ENCODE measurements at regions not wholly inside any gene's neighbourhood (a gene's known extent, or its start where the extent isn't known, plus 50 kb on each side); places are given as distances from the start of the nearest gene placed in this dataset.

DNA sequence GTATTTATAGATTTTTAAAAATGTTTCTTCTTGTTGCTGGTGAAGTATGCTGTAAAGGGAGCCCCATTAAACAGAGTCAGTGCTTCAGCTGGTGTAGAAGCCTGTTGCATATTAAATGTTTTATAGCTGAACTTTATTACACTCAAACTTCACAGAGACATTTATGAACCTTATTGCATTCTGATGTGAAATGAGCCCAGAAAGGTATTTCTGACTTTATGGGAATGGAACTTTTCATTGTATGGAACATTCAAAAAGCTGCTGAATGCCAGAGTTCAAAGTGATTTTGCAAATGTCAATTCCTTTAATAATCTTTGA is 329.3 kb upstream of the RASGRP1 start:
- intact Hi-C loops (cut with DNase I): no loop called here
- no peaks in the 10 kb centered on the region for H3K36me3 ChIP-seq
- H3K9me3 ChIP-seq: peaks cover 0 to 14% (median 0%) of the 10 kb centered on the region in 11 donors
- DNase-seq (no peak), ATAC-seq (no peak)
- H3K4me1 ChIP-seq: peaks cover 0 to 32% (median 12%) of the 10 kb centered on the region in 9 donors
- TF ChIP-seq, protein P1, sequence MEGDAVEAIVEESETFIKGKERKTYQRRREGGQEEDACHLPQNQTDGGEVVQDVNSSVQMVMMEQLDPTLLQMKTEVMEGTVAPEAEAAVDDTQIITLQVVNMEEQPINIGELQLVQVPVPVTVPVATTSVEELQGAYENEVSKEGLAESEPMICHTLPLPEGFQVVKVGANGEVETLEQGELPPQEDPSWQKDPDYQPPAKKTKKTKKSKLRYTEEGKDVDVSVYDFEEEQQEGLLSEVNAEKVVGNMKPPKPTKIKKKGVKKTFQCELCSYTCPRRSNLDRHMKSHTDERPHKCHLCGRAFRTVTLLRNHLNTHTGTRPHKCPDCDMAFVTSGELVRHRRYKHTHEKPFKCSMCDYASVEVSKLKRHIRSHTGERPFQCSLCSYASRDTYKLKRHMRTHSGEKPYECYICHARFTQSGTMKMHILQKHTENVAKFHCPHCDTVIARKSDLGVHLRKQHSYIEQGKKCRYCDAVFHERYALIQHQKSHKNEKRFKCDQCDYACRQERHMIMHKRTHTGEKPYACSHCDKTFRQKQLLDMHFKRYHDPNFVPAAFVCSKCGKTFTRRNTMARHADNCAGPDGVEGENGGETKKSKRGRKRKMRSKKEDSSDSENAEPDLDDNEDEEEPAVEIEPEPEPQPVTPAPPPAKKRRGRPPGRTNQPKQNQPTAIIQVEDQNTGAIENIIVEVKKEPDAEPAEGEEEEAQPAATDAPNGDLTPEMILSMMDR (IDR thresholded peaks at IDR 0.05): no peak
- peak overlapping the region in 1 of 10 donors; percentile 39 for H3K27ac ChIP-seq
- H3K27me3 ChIP-seq: no peaks in the 10 kb centered on the region
- H3K4me3 ChIP-seq: no peak overlapping the region

DNA sequence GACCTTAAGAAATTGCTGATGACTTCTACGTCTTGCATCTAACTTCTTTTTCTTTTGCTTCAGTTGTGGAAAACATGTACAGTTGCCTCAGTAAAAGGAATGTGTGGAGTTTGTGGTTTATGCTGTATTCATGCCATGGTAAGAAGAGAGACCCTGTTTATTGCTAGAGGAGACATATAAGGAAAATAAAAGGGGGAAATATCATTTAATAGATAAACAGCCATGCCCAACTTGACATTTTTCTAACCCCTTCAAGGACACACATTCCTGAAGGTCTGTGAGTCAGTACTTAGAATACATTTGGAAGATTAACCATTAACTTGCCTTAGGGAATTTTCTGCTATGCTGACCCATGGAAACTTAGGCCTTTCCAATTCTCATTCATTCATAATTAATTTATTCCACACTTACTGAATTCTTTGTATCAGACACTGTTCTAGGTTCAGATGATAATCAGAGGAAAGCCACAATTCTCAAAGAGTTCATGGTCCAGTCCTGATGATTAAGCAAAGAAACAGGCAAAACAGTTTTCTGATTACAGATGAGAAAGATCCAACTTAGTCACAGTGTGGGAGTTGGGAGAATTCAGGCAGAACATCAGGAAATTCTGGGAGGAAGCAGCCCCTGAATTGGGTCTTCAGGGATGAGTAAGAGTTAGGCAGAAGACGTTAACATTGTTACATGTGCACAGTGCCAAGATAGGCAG is 329.8 kb upstream of the RASGRP1 start:
- Histone ChIP-seq H3K9me3 (peaks cover 0 to 14% (median 0%) of the 10 kb centered on the region in 11 donors), H3K27me3 (no peaks in the 10 kb centered on the region), H3K36me3 (no peaks in the 10 kb centered on the region), H3K27ac (no peak overlapping the region), H3K4me1 (peaks cover 0 to 32% (median 12%) of the 10 kb centered on the region in 9 donors), H3K4me3 (no peak overlapping the region)
- TF ChIP-seq, protein P1 (IDR thresholded peaks at IDR 0.05): no peak
- WGBS, 2 donors: 46 to 60% methylated on average over 2 of the region's 2 CpGs
- intact Hi-C loops (cut with DNase I): no loop called here
- DNase-seq: no peak
- peak in 1 of 8 donors; percentile 67 for ATAC-seq

DNA sequence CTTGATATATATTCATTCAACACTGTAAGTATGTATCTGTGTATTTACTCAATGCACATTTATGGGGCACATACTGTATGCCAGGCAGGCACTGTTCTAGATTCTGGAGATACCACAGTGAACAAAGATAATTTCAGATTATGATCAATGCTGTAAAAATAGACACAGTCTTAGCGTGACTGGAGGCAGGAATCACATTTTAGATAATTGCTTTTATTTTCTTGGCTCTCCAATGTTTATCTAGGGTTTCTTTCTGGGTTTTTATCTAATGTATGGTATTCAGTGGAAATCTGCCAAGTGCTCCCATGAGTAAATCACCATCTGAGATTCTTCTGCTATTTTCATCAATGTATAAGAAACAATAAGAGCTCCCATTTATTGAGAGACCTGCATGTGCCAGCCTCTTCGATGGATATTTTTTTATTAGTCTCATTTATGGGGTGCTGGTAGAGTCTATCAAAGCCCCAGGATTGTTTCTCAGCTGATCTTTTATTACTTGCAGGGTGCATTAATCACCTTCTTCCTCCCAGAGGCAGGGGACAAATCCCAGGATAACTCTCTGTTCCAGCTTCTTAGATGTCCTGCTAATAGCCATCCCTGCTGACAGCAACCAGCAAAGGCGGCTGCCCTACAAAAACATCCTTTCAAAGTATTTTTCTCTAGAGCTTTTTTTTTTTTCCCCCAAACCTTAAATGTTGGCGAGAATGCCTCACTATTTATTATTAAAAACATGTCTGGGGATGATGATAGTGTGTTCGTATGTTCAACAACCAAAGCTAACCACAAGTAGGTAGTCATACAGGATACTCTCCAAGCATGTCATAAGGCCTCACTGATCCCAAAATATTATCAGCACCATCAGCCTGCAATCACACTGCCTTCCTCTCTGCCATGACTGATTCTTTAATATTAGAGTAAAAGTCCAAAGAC is 331.0 kb upstream of the RASGRP1 start:
- 64 to 66% methylated on average over 5 of the region's 5 CpGs for WGBS, 2 donors
- intact Hi-C loops (cut with DNase I): no loop called here
- H3K36me3 ChIP-seq: no peaks in the 10 kb centered on the region
- no peak for ATAC-seq
- TF ChIP-seq, protein P1 (IDR thresholded peaks at IDR 0.05): no peak
- peaks cover 0 to 14% (median 0%) of the 10 kb centered on the region in 11 donors for H3K9me3 ChIP-seq
- H3K27ac ChIP-seq: no peak overlapping the region
- no peaks in the 10 kb centered on the region for H3K27me3 ChIP-seq
- peaks cover 0 to 32% (median 12%) of the 10 kb centered on the region in 9 donors for H3K4me1 ChIP-seq
- H3K4me3 ChIP-seq: no peak overlapping the region
- DNase-seq: no peak

DNA sequence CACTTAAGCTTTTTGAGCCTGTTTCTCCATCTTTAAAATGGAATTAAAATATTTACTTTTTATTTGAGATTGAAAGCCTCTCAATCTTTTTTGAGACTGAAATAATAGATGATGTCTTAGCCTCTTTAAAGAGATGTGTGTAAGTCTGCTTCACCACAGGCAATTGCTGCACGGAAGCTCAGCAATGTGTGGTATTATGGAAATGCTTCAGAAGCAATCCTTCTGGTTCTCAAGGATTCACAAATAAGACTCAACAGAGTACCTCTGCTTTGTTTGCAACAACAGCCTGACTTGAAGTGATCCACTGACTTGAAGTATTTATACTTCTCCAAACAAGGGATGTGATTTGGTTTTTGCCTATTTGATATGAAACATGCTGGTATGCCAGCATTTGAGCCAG is 332.0 kb upstream of the RASGRP1 start:
- WGBS, 2 donors: 91 to 100% methylated on average over 1 of the region's 1 CpG
- ATAC-seq: no peak
- TF ChIP-seq, protein P1 (IDR thresholded peaks at IDR 0.05): no peak
- H3K36me3 ChIP-seq: no peaks in the 10 kb centered on the region
- H3K4me1 ChIP-seq: peaks cover 0 to 32% (median 12%) of the 10 kb centered on the region in 9 donors
- peaks cover 0 to 11% (median 0%) of the 10 kb centered on the region in 11 donors for H3K9me3 ChIP-seq
- no peaks in the 10 kb centered on the region for H3K27me3 ChIP-seq
- DNase-seq: no peak
- intact Hi-C loops (cut with DNase I): no loop called here
- no peak overlapping the region for H3K27ac ChIP-seq
- no peak overlapping the region for H3K4me3 ChIP-seq

Measured in heart right ventricle (tissue), 16 donors.